ENCODE measurements at regions not wholly inside any gene's neighbourhood (a gene's known extent, or its start where the extent isn't known, plus 50 kb on each side); places are given as distances from the start of the nearest gene placed in this dataset.
"Not testable (repeated sequence)": the region's sequence is repeated elsewhere in the genome, so short reads cannot be mapped to it uniquely, and the experiment has no call there.

- DNase-seq (ENCODE audit: low read depth in 1 of 2, low spot score in 2 of 2); H4K5ac ChIP-seq (ENCODE audit: insufficient read length, low read depth, low read length); H2BK5ac ChIP-seq (ENCODE audit: low read depth, low read length); H3K27me3 ChIP-seq (replicated peaks in 1 of 4; ENCODE audit: control insufficient read depth in 3 of 4, extremely low read depth in 1 of 4, insufficient read depth in 3 of 4, low read length in 3 of 4); H4K8ac ChIP-seq (ENCODE audit: extremely low read depth, insufficient read depth, low read length); H3K23ac ChIP-seq (ENCODE audit: insufficient read length); CTCF ChIA-PET (ENCODE audit: partially characterized antibody); H3K4me1 ChIP-seq (replicated peaks in 1 of 4; ENCODE audit: control insufficient read depth in 3 of 4, insufficient read depth in 4 of 4, low read length in 3 of 4); H3K36me3 ChIP-seq (ENCODE audit: control insufficient read depth in 2 of 4, insufficient read depth in 4 of 4, low read length in 3 of 4); H3K18ac ChIP-seq (ENCODE audit: extremely low read depth, low read length); H2BK120ac ChIP-seq (replicated peaks; ENCODE audit: low read depth, low read length); H2BK15ac ChIP-seq (ENCODE audit: low read length); H3K79me2 ChIP-seq (ENCODE audit: control insufficient read depth in 1 of 2, insufficient read depth in 2 of 2, low read length in 2 of 2); H4K91ac ChIP-seq (replicated peaks; ENCODE audit: insufficient read length, low read length); H3K9ac ChIP-seq (replicated peaks in 1 of 4; ENCODE audit: extremely low read depth in 1 of 4, low read depth in 3 of 4, low read length in 3 of 4); H3K4me2 ChIP-seq (ENCODE audit: insufficient read depth in 1 of 2, low read depth in 2 of 2, low read length in 2 of 2); H3K4ac ChIP-seq (replicated peaks; ENCODE audit: insufficient read length, low read depth, low read length); FAIRE-seq; H2AFZ ChIP-seq (ENCODE audit: low read length); H3K14ac ChIP-seq (ENCODE audit: insufficient read length); POLR2A ChIA-PET (ENCODE audit: partially characterized antibody); H3K56ac ChIP-seq (replicated peaks; ENCODE audit: insufficient read length, low read depth, low read length); H4K20me1 ChIP-seq (replicated peaks in 1 of 2; ENCODE audit: control insufficient read depth in 1 of 2, insufficient read depth in 2 of 2, low read length in 2 of 2); H2BK12ac ChIP-seq (ENCODE audit: low read depth, low read length); H3K4me3 ChIP-seq (ENCODE audit: extremely low read depth in 1 of 4, insufficient read depth in 2 of 4, low read depth in 3 of 4, low read length in 4 of 4); H3K79me1 ChIP-seq (ENCODE audit: low read depth, low read length); H2AK5ac ChIP-seq (ENCODE audit: low read depth, low read length); H3K27ac ChIP-seq (ENCODE audit: low read depth, low read length); H2BK20ac ChIP-seq (ENCODE audit: low read length); H3K23me2 ChIP-seq (ENCODE audit: low read depth, low read length): not testable (repeated sequence)
- H3K9me3 ChIP-seq (ENCODE audit: insufficient read depth in 2 of 2, low read depth in 1 of 2, low read length in 1 of 2) = peaks cover 8 to 75% of the 10 kb centered on the region in 2 experiments
- WGBS, 2 experiments (ENCODE audit: extremely low coverage in 1 of 2, insufficient coverage in 1 of 2, insufficient read length in 1 of 2, insufficient replicate concordance in 2 of 2, low coverage in 1 of 2, low lambda C conversion rate in 2 of 2, missing lambda C conversion rate in 1 of 2) = 84% methylated on average over 6 of the region's 7 CpGs; no CpG with 5 or more reads in 1 of the 2 experiments
Observed at GRCh38 chr15:20252040-20252439, 289.6 kb downstream of the GOLGA6L6 start.

- H3K4ac ChIP-seq (replicated peaks; ENCODE audit: insufficient read length, low read depth, low read length); H3K23me2 ChIP-seq (ENCODE audit: low read depth, low read length); H2AK5ac ChIP-seq (ENCODE audit: low read depth, low read length); H3K4me1 ChIP-seq (replicated peaks in 1 of 4; ENCODE audit: control insufficient read depth in 3 of 4, insufficient read depth in 4 of 4, low read length in 3 of 4); H3K27ac ChIP-seq (ENCODE audit: low read depth, low read length); FAIRE-seq; H3K9ac ChIP-seq (replicated peaks in 1 of 4; ENCODE audit: extremely low read depth in 1 of 4, low read depth in 3 of 4, low read length in 3 of 4); H4K91ac ChIP-seq (replicated peaks; ENCODE audit: insufficient read length, low read length); POLR2A ChIA-PET (ENCODE audit: partially characterized antibody); H2BK20ac ChIP-seq (ENCODE audit: low read length); DNase-seq (ENCODE audit: low read depth in 1 of 2, low spot score in 2 of 2); H4K8ac ChIP-seq (ENCODE audit: extremely low read depth, insufficient read depth, low read length); CTCF ChIA-PET (ENCODE audit: partially characterized antibody); H2BK120ac ChIP-seq (replicated peaks; ENCODE audit: low read depth, low read length); H4K5ac ChIP-seq (ENCODE audit: insufficient read length, low read depth, low read length); H2AFZ ChIP-seq (ENCODE audit: low read length); H3K36me3 ChIP-seq (ENCODE audit: control insufficient read depth in 2 of 4, insufficient read depth in 4 of 4, low read length in 3 of 4); H3K56ac ChIP-seq (replicated peaks; ENCODE audit: insufficient read length, low read depth, low read length); H4K20me1 ChIP-seq (replicated peaks in 1 of 2; ENCODE audit: control insufficient read depth in 1 of 2, insufficient read depth in 2 of 2, low read length in 2 of 2); H3K14ac ChIP-seq (ENCODE audit: insufficient read length); H3K27me3 ChIP-seq (replicated peaks in 1 of 4; ENCODE audit: control insufficient read depth in 3 of 4, extremely low read depth in 1 of 4, insufficient read depth in 3 of 4, low read length in 3 of 4); H3K23ac ChIP-seq (ENCODE audit: insufficient read length); H3K4me2 ChIP-seq (ENCODE audit: insufficient read depth in 1 of 2, low read depth in 2 of 2, low read length in 2 of 2); H2BK5ac ChIP-seq (ENCODE audit: low read depth, low read length); H3K79me1 ChIP-seq (ENCODE audit: low read depth, low read length); H3K4me3 ChIP-seq (ENCODE audit: extremely low read depth in 1 of 4, insufficient read depth in 2 of 4, low read depth in 3 of 4, low read length in 4 of 4); H2BK12ac ChIP-seq (ENCODE audit: low read depth, low read length); H2BK15ac ChIP-seq (ENCODE audit: low read length); H3K18ac ChIP-seq (ENCODE audit: extremely low read depth, low read length); H3K79me2 ChIP-seq (ENCODE audit: control insufficient read depth in 1 of 2, insufficient read depth in 2 of 2, low read length in 2 of 2): not testable (repeated sequence)
- WGBS, 2 experiments (ENCODE audit: extremely low coverage in 1 of 2, insufficient coverage in 1 of 2, insufficient read length in 1 of 2, insufficient replicate concordance in 2 of 2, low coverage in 1 of 2, low lambda C conversion rate in 2 of 2, missing lambda C conversion rate in 1 of 2) = 83% methylated on average over 10 of the region's 13 CpGs; no CpG with 5 or more reads in 1 of the 2 experiments
- peaks cover 11 to 75% of the 10 kb centered on the region in 2 experiments for H3K9me3 ChIP-seq (ENCODE audit: insufficient read depth in 2 of 2, low read depth in 1 of 2, low read length in 1 of 2)
Observed at GRCh38 chr15:20251214-20252005, 290.2 kb downstream of the GOLGA6L6 start.
